ENCODE measurements at regions not wholly inside any gene's neighbourhood (a gene's known extent, or its start where the extent isn't known, plus 50 kb on each side); places are given as distances from the start of the nearest gene placed in this dataset.

GRCh38 chr2:5766561-5766960 lies 74.4 kb downstream of the SOX11 start (continued):
- TF ChIP-seq SP1 (IDR thresholded peaks at IDR 0.05; ENCODE audit: low read depth, low read length): no peak
- no peak for TF ChIP-seq CTCF (IDR thresholded peaks at IDR 0.05; ENCODE audit: control extremely low read depth in 1 of 3, insufficient read depth in 1 of 3, low read depth in 1 of 3, low read length in 3 of 3)

Measured in H1 (cell line).